MCF 10A (cell line): ENCODE measurements at regions not wholly inside any gene's neighbourhood (a gene's known extent, or its start where the extent isn't known, plus 50 kb on each side); places are given as distances from the start of the nearest gene placed in this dataset.

Source experiments
- BruUV-seq: library from RNA; stranded (reverse); fragments of 400-500 nt; replicated peaks from 2 replicates; lab custom pipeline; 2021; lab: Mats Ljungman, UMichigan
- CTCF ChIA-PET: fragments of 300-600 bp; sonication (Branson Sonifier 250); formaldehyde crosslinking; extraction: SDS; loops from one replicate; lab custom pipeline; 2021; ENCODE audit warnings: antibody characterized with exemption, inconsistent platforms; lab: Yijun Ruan, JAX
- POLR2A ChIA-PET: fragments of 300-600, 350-650 bp; sonication (Branson Sonifier 250); formaldehyde crosslinking; extraction: SDS; loops from one replicate; lab custom pipeline; 2020; ENCODE audit warnings: antibody characterized with exemption, inconsistent platforms; lab: Yijun Ruan, JAX
- DNase-seq: peaks from one replicate; pipeline ENCODE4 v3.0.0-alpha.2; 2018; ENCODE audit not compliant: unreplicated experiment
- H3K27ac Mint-ChIP-seq: one replicate; pipeline ENCODE4 v1.8.0; 2022; ENCODE audit warnings: mild to moderate bottlenecking, low read depth, mixed read lengths; ENCODE audit not compliant: unreplicated experiment
- H3K27me3 Mint-ChIP-seq: one replicate; pipeline ENCODE4 v1.8.0; 2022; ENCODE audit warnings: mixed read lengths; ENCODE audit not compliant: insufficient read depth, unreplicated experiment
- H3K36me3 Mint-ChIP-seq: one replicate; pipeline ENCODE4 v1.8.0; 2022; ENCODE audit warnings: mild to moderate bottlenecking, moderate library complexity, mixed read lengths; ENCODE audit not compliant: insufficient read depth, unreplicated experiment
- H3K4me1 Mint-ChIP-seq: one replicate; pipeline ENCODE4 v1.8.0; 2022; ENCODE audit warnings: mixed read lengths; ENCODE audit not compliant: insufficient read depth, unreplicated experiment
- H3K4me3 Mint-ChIP-seq: one replicate; pipeline ENCODE4 v1.8.0; 2022; ENCODE audit warnings: mild to moderate bottlenecking, moderate library complexity, mixed read lengths; ENCODE audit not compliant: unreplicated experiment
- H3K9me3 Mint-ChIP-seq: one replicate; pipeline ENCODE4 v1.8.0; 2022; ENCODE audit warnings: mixed read lengths; ENCODE audit not compliant: unreplicated experiment
- CTCF ChIP-seq: fragments of 200-600 bp; IDR thresholded peaks from one replicate; pipeline ENCODE4 v1.8.0; 2022; ENCODE audit warnings: antibody characterized with exemption, mild to moderate bottlenecking; ENCODE audit not compliant: unreplicated experiment
- intact Hi-C: fragments of 100-400 bp; cut with micrococcal nuclease; formaldehyde crosslinking; loops from 2 replicates; pipeline ENCODE4 v1.14.1; 2022

DNA sequence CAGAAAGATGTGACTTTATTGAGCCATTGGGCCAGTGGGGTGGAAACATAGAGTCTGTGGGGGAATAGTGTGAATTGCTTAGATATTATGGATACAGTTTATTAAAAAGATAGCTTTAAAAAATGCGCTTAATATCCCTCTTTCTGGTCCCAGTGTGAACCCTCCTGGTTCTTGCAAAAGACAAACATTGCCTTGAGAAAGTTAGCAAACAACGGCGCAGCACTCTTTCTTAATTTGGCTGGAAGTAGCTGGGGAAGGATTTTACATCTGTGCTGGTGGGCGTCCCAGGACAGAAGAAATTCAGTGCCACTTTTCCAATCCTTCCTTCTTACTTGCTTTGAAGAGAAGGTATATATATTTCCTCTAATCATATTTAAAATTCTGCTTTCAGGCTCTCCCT is 191.4 kb upstream of the ZFP64 start:
- DNase-seq: no peak
- TF ChIP-seq CTCF: no peak
- Mint-ChIP-seq H3K9me3 (no peaks in the 10 kb centered on the region), H3K27me3 (peaks cover 38% of the 10 kb centered on the region), H3K4me3 (no peak overlapping the region), H3K4me1 (no peaks in the 10 kb centered on the region), H3K27ac (no peak overlapping the region), H3K36me3 (no peaks in the 10 kb centered on the region)
- intact Hi-C loops: no loop called here
- no TSS peak for BruUV-seq
- ChIA-PET CTCF (interaction anchor here (0.5 to 5.5 kb wide), 16 partner anchors 11 to 1679 kb away, joined by 3 to 36 read pairs (median 4); no protein-coding TSS in a partner anchor), POLR2A (interaction anchor here (0.7 kb wide), 1 partner anchor 37 kb away, joined by 3 read pairs; no protein-coding TSS in a partner anchor)

- POLR2A ChIA-PET: no interaction called here
- no peaks in the 10 kb centered on the region for H3K9me3 Mint-ChIP-seq
- no peak overlapping the region for H3K4me3 Mint-ChIP-seq
- H3K4me1 Mint-ChIP-seq: no peaks in the 10 kb centered on the region
- peak; percentile 36 for DNase-seq
- CTCF ChIA-PET: interaction anchor here (0.5 to 5.5 kb wide), 38 partner anchors 8 to 1392 kb away, joined by 3 to 36 read pairs (median 4); no protein-coding TSS in a partner anchor
- no peak overlapping the region for H3K27ac Mint-ChIP-seq
- intact Hi-C loops: loop anchor here (1.0 to 2.0 kb wide), 5 partner anchors 67 to 1167 kb away; no protein-coding TSS in a partner anchor
- peak; percentile 88 for TF ChIP-seq CTCF
- no peaks in the 10 kb centered on the region for H3K36me3 Mint-ChIP-seq
- H3K27me3 Mint-ChIP-seq: peaks cover 21% of the 10 kb centered on the region
- BruUV-seq: no TSS peak
Observed at GRCh38 chr20:52379723-52380336, 188.3 kb upstream of the ZFP64 start.

GRCh38 chr20:52372169-52372568 is 180.6 kb upstream of the ZFP64 start:
- peaks cover 22% of the 10 kb centered on the region for H3K27me3 Mint-ChIP-seq
- intact Hi-C loops: no loop called here
- H3K36me3 Mint-ChIP-seq: no peaks in the 10 kb centered on the region
- TF ChIP-seq CTCF: no peak
- no TSS peak for BruUV-seq
- H3K27ac Mint-ChIP-seq: no peak overlapping the region
- ChIA-PET CTCF (interaction anchor here (0.5 to 6.6 kb wide), 4 partner anchors 9 to 128 kb away, joined by 3 to 36 read pairs (median 12); no protein-coding TSS in a partner anchor), POLR2A (no interaction called here)
- H3K9me3 Mint-ChIP-seq: no peaks in the 10 kb centered on the region
- no peaks in the 10 kb centered on the region for H3K4me1 Mint-ChIP-seq
- DNase-seq: no peak
- no peak overlapping the region for H3K4me3 Mint-ChIP-seq

- H3K36me3 Mint-ChIP-seq: no peaks in the 10 kb centered on the region
- H3K27me3 Mint-ChIP-seq: peaks cover 15% of the 10 kb centered on the region
- intact Hi-C loops: no loop called here
- no peak for DNase-seq
- H3K27ac Mint-ChIP-seq: no peak overlapping the region
- TF ChIP-seq CTCF: no peak
- CTCF ChIA-PET: interaction anchor here (0.6 kb wide), 2 partner anchors 19 to 31 kb away, joined by 3 read pairs; no protein-coding TSS in a partner anchor
- BruUV-seq: no TSS peak
- no peak overlapping the region for H3K4me3 Mint-ChIP-seq
- POLR2A ChIA-PET: no interaction called here
- H3K4me1 Mint-ChIP-seq: no peaks in the 10 kb centered on the region
- H3K9me3 Mint-ChIP-seq: peaks cover under 1% of the 10 kb centered on the region
Observed at GRCh38 chr20:52365688-52366087, 174.1 kb upstream of the ZFP64 start.
